K562 (cell line): ENCODE measurements at regions not wholly inside any gene's neighbourhood (a gene's known extent, or its start where the extent isn't known, plus 50 kb on each side); places are given as distances from the start of the nearest gene placed in this dataset.

Experiments
- ATAC-seq: fragments of 200-7000 bp; cut with Tn5 transposase; 3 replicates; pipeline ENCODE4 v1.9.1; 2020; ENCODE audit warnings: moderate library complexity
- BruUV-seq: library from RNA; stranded (reverse); fragments of 400-500 nt; replicated peaks from 2 replicates; lab custom pipeline; 2021; lab: Mats Ljungman, UMichigan
- CTCF ChIA-PET: fragments of 300-600 bp; formaldehyde crosslinking; extraction: SDS; loops from one replicate; lab custom pipeline; 2021; ENCODE audit warnings: low intra/inter-chr PET ratio; lab: Yijun Ruan, JAX
- POLR2A ChIA-PET: fragments of 300-600, 350-650 bp; sonication (Branson Sonifier 250); formaldehyde crosslinking; extraction: SDS; loops from one replicate; lab custom pipeline; 2021; ENCODE audit warnings: antibody characterized with exemption, inconsistent platforms; lab: Yijun Ruan, JAX
- DNase-seq, 4 experiments: peaks; one replicate each; pipeline versions ENCODE4 v3.0.0 to v3.0.0-alpha.2; 2011 to 2018; ENCODE audit warnings: low spot score in 3 of 4, mixed read lengths in 3 of 4; ENCODE audit errors: extremely low read depth in 1 of 4
- FAIRE-seq: peaks from 2 replicates; lab custom pipeline; 2011; peaks lifted over from hg19 to GRCh38; lab: Jason Lieb, UNC
- H2AFZ ChIP-seq: 2 replicates; pipeline ENCODE4 v1.6.0; 2011; ENCODE audit warnings: low read depth, low read length, control low read depth, inconsistent platforms
- H3K27ac ChIP-seq: fragments of 200-600 bp; 3 replicates; pipeline ENCODE4 v1.8.0; 2011; ENCODE audit warnings: low read depth, mild to moderate bottlenecking, control low read depth, inconsistent platforms, low read length, moderate library complexity, mixed read lengths; ENCODE audit errors: extremely low read depth
- H3K27me3 ChIP-seq, 2 experiments: fragments of 300-600 bp in 1 of 2; 2 replicates in 1 of 2; 3 replicates in 1 of 2; pipeline versions ENCODE4 v1.6.0 to v1.8.0; 2011; ENCODE audit warnings: inconsistent platforms in 2 of 2, low read length in 2 of 2, mild to moderate bottlenecking in 1 of 2, mixed read lengths in 1 of 2, moderate library complexity in 1 of 2; ENCODE audit not compliant: control insufficient read depth in 2 of 2, insufficient read depth in 2 of 2
- H3K36me3 ChIP-seq: fragments of 300-600 bp; 3 replicates; pipeline ENCODE4 v1.8.0; 2011; ENCODE audit warnings: mild to moderate bottlenecking, low read length, inconsistent platforms; ENCODE audit not compliant: control insufficient read depth, insufficient read depth
- H3K4me1 ChIP-seq, 2 experiments: fragments of 200-600 bp in 1 of 2; replicated peaks in 1 of 2; 2 replicates in 1 of 2; 3 replicates in 1 of 2; pipeline versions ENCODE4 v1.5.1 to v1.8.0; 2011; ENCODE audit warnings: inconsistent platforms in 2 of 2, low read length in 2 of 2, mild to moderate bottlenecking in 1 of 2, mixed read lengths in 1 of 2, moderate library complexity in 1 of 2; ENCODE audit not compliant: control insufficient read depth in 2 of 2, insufficient read depth in 2 of 2
- H3K4me2 ChIP-seq: 2 replicates; pipeline ENCODE4 v1.6.1; 2011; ENCODE audit warnings: low read length, control low read depth, inconsistent platforms, mixed read lengths; ENCODE audit not compliant: insufficient read depth
- H3K4me3 ChIP-seq: fragments of 200-600 bp; sonication (generic), shearing (Covaris generic); 2 replicates; pipeline ENCODE4 v1.5.1; 2016; ENCODE audit warnings: control low read depth, inconsistent platforms
- H3K79me2 ChIP-seq: fragments of 200-600 bp; 3 replicates; pipeline ENCODE4 v1.8.0; 2011; ENCODE audit warnings: low read length, inconsistent platforms; ENCODE audit not compliant: control insufficient read depth, insufficient read depth
- H3K9ac ChIP-seq, 2 experiments: 2 replicates each; pipeline versions ENCODE4 v1.6.0 to v1.6.1; 2011; ENCODE audit warnings: low read depth in 2 of 2, low read length in 2 of 2, control low read depth in 1 of 2, inconsistent platforms in 1 of 2, mild to moderate bottlenecking in 1 of 2, mixed read lengths in 1 of 2; ENCODE audit not compliant: insufficient read depth in 1 of 2
- H3K9me1 ChIP-seq: one replicate; pipeline ENCODE4 v1.6.0; 2011; ENCODE audit warnings: inconsistent platforms, mild to moderate bottlenecking, low read length, moderate library complexity; ENCODE audit not compliant: control insufficient read depth, insufficient read depth
- H3K9me3 ChIP-seq: replicated peaks from 2 replicates; pipeline ENCODE4 v1.5.1; 2011; ENCODE audit warnings: low read depth, low read length, inconsistent platforms; ENCODE audit not compliant: control insufficient read depth, insufficient read depth
- H4K20me1 ChIP-seq: replicated peaks from 2 replicates; pipeline ENCODE4 v1.6.1; 2011; ENCODE audit warnings: low read length, inconsistent platforms, mixed read lengths; ENCODE audit not compliant: control insufficient read depth, insufficient read depth
- BRCA1 ChIP-seq, 2 experiments: fragments of 450-650 bp in 1 of 2; sonication (generic) in 1 of 2; formaldehyde crosslinking in 1 of 2; IDR thresholded peaks; 2 replicates each; pipeline versions ENCODE4 v1.5.0 to v1.6.1; 2017 to 2020; ENCODE audit warnings: mild to moderate bottlenecking in 1 of 2, missing genetic modification reagents in 1 of 2
- MED1 ChIP-seq: sonication (generic); formaldehyde crosslinking; IDR thresholded peaks from 2 replicates; pipeline ENCODE4 v1.8.1; 2023; ENCODE audit warnings: missing genetic modification reagents, borderline replicate concordance
- MLLT1 ChIP-seq, 2 experiments: fragments of 450-650 bp; IDR thresholded peaks; 2 replicates each; pipeline ENCODE4 v1.6.1; 2016
- NR0B1 ChIP-seq: fragments of 450-650 bp; IDR thresholded peaks from one replicate; pipeline ENCODE4 v1.6.1; 2018; ENCODE audit warnings: mild to moderate bottlenecking, moderate library complexity; ENCODE audit not compliant: partially characterized antibody
- PHB ChIP-seq: fragments of 250-450 bp; sonication (Bioruptor Pico); IDR thresholded peaks from 2 replicates; pipeline ENCODE4 v1.5.0; 2021
- RUNX1 ChIP-seq: sonication (generic); IDR thresholded peaks from 2 replicates; pipeline ENCODE4 v1.6.1; 2016; ENCODE audit warnings: antibody characterized with exemption, low read depth
- SREBF2 ChIP-seq: sonication (generic); formaldehyde crosslinking; IDR thresholded peaks from 2 replicates; pipeline ENCODE4 v1.4.0; 2020; ENCODE audit warnings: mild to moderate bottlenecking, missing genetic modification reagents
- SRSF1 ChIP-seq: fragments of 200-400 bp; formaldehyde crosslinking; IDR thresholded peaks from 2 replicates; pipeline ENCODE4 v1.6.1; 2017; ENCODE audit warnings: mild to moderate bottlenecking, low read depth, low read length, moderate library complexity
- TEAD1 ChIP-seq, 2 experiments: fragments of 450-650 bp in 1 of 2; sonication (generic) in 1 of 2; formaldehyde crosslinking; IDR thresholded peaks; 2 replicates each; pipeline versions ENCODE4 v1.4.0 to v1.8.0; 2020 to 2022; ENCODE audit warnings: mild to moderate bottlenecking in 2 of 2, missing genetic modification reagents in 1 of 2
- THRA ChIP-seq: fragments of 450-650 bp; IDR thresholded peaks from 2 replicates; pipeline ENCODE4 v1.6.1; 2017; ENCODE audit warnings: mild to moderate bottlenecking, moderate library complexity
- ZNF121 ChIP-seq: sonication (generic); formaldehyde crosslinking; conservative IDR thresholded peaks from 2 replicates; pipeline ENCODE4 v1.8.0; 2022; ENCODE audit warnings: missing genetic modification reagents
- ZNF23 ChIP-seq: fragments of 250-450 bp; sonication (Bioruptor Pico); IDR thresholded peaks from 2 replicates; pipeline ENCODE4 v1.4.0; 2020; ENCODE audit warnings: mild to moderate bottlenecking
- ZNF347 ChIP-seq: fragments of 450-650 bp; formaldehyde crosslinking; IDR thresholded peaks from 2 replicates; pipeline ENCODE4 v1.4.0; 2020; ENCODE audit warnings: low read depth, mild to moderate bottlenecking, moderate library complexity
- ZNF668 ChIP-seq: fragments of 250-450 bp; sonication (Bioruptor Pico); IDR thresholded peaks from 2 replicates; pipeline ENCODE4 v1.8.0; 2022; ENCODE audit warnings: mild to moderate bottlenecking, inconsistent platforms
- ZNF696 ChIP-seq: fragments of 250-450 bp; sonication (Bioruptor Pico); conservative IDR thresholded peaks from 2 replicates; pipeline ENCODE4 v1.4.0; 2020; ENCODE audit warnings: mild to moderate bottlenecking, moderate library complexity
- ZZZ3 ChIP-seq: fragments of 450-650 bp; IDR thresholded peaks from 2 replicates; pipeline ENCODE4 v1.6.1; 2016; ENCODE audit warnings: antibody characterized with exemption, mild to moderate bottlenecking, moderate library complexity
- WGBS: fragments of 100-300 bp; shearing (Covaris generic); methylation state at CpG from one replicate; pipeline ENCODE4 v1.1.6; 2016; ENCODE audit warnings: low coverage, mixed read lengths; ENCODE audit not compliant: insufficient coverage; ENCODE audit errors: missing lambda C conversion rate; 5-methylcytosine and 5-hydroxymethylcytosine counted together
- in situ Hi-C: fragments of 300-500 bp; cut with MboI; formaldehyde crosslinking; loops from 4 replicates; pipeline ENCODE4 v1.15.0; 2018; ENCODE audit warnings: inconsistent platforms, mixed read lengths
- intact Hi-C: fragments of 100-400 bp; cut with micrococcal nuclease; formaldehyde crosslinking; loops from 2 replicates; pipeline ENCODE4 v1.14.2; 2022
- TF ChIP-seq, protein P1 (sequence below): fragments of 450-650 bp; IDR thresholded peaks from 2 replicates; pipeline ENCODE4 v1.6.1; 2018; ENCODE audit not compliant: partially characterized antibody

- BruUV-seq: no TSS peak
- H3K4me2 ChIP-seq: no peak overlapping the region
- WGBS: 0% methylated on average over 2 of the region's 2 CpGs
- H3K36me3 ChIP-seq: no peaks in the 10 kb centered on the region
- H4K20me1 ChIP-seq: no peaks in the 10 kb centered on the region
- FAIRE-seq: no peak
- no peak for ATAC-seq
- H3K4me3 ChIP-seq: no peak overlapping the region
- intact Hi-C loops (no loop called here), in situ Hi-C loops (no loop called here)
- H3K4me1 ChIP-seq: no peaks in the 10 kb centered on the region
- POLR2A ChIA-PET: no interaction called here
- H2AFZ ChIP-seq: no peak overlapping the region
- H3K27me3 ChIP-seq: no peaks in the 10 kb centered on the region
- no peak for DNase-seq
- CTCF ChIA-PET: no interaction called here
- H3K9me1 ChIP-seq: no peaks in the 10 kb centered on the region
- H3K79me2 ChIP-seq: no peaks in the 10 kb centered on the region
- H3K27ac ChIP-seq: no peak overlapping the region
- H3K9ac ChIP-seq: no peak overlapping the region
- H3K9me3 ChIP-seq: no peaks in the 10 kb centered on the region
- TF ChIP-seq NR0B1 (no peak), ZZZ3 (no peak), RUNX1 (no peak), ZNF347 (no peak), TEAD1 (CRISPR knock-in tag; IDR thresholded peaks at IDR 0.05) (no peak), PHB (CRISPR knock-in tag) (no peak), ZNF668 (CRISPR knock-in tag) (no peak), SRSF1 (no peak), SREBF2 (CRISPR knock-in tag) (no peak), ZNF23 (CRISPR knock-in tag) (no peak), MED1 (CRISPR knock-in tag) (no peak), THRA (no peak), BRCA1 (IDR thresholded peaks at IDR 0.05) (no peak), BRCA1 (CRISPR knock-in tag; IDR thresholded peaks at IDR 0.05) (no peak), ZNF121 (CRISPR knock-in tag) (no peak), MLLT1 (IDR thresholded peaks at IDR 0.05) (no peak), ZNF696 (CRISPR knock-in tag) (no peak)
- TF ChIP-seq, protein P1, sequence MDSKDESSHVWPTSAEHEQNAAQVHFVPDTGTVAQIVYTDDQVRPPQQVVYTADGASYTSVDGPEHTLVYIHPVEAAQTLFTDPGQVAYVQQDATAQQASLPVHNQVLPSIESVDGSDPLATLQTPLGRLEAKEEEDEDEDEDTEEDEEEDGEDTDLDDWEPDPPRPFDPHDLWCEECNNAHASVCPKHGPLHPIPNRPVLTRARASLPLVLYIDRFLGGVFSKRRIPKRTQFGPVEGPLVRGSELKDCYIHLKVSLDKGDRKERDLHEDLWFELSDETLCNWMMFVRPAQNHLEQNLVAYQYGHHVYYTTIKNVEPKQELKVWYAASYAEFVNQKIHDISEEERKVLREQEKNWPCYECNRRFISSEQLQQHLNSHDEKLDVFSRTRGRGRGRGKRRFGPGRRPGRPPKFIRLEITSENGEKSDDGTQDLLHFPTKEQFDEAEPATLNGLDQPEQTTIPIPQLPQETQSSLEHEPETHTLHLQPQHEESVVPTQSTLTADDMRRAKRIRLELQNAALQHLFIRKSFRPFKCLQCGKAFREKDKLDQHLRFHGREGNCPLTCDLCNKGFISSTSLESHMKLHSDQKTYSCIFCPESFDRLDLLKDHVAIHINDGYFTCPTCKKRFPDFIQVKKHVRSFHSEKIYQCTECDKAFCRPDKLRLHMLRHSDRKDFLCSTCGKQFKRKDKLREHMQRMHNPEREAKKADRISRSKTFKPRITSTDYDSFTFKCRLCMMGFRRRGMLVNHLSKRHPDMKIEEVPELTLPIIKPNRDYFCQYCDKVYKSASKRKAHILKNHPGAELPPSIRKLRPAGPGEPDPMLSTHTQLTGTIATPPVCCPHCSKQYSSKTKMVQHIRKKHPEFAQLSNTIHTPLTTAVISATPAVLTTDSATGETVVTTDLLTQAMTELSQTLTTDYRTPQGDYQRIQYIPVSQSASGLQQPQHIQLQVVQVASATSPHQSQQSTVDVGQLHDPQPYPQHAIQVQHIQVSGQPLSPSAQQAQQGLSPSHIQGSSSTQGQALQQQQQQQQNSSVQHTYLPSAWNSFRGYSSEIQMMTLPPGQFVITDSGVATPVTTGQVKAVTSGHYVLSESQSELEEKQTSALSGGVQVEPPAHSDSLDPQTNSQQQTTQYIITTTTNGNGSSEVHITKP: no peak
Measured at GRCh38 chr3:103953796-103954195, 1412.9 kb upstream of the ALCAM start.
